ENCODE measurements at regions not wholly inside any gene's neighbourhood (a gene's known extent, or its start where the extent isn't known, plus 50 kb on each side); places are given as distances from the start of the nearest gene placed in this dataset.

- Histone ChIP-seq H3K4me2 (no peak overlapping the region), H3K36me3 (no peaks in the 10 kb centered on the region)
Measured at GRCh38 chr1:47519491-47519890, 81.6 kb downstream of the FOXD2 start.

GRCh38 chr1:47519971-47520370 is 82.1 kb downstream of the FOXD2 start:
- no peak overlapping the region for H3K9ac ChIP-seq
- no peaks in the 10 kb centered on the region for H3K36me3 ChIP-seq
- H3K27me3 ChIP-seq, result peaks cover 0 to 5% (median 0%) of the 10 kb centered on the region in 11 experiments; a peak in 2 of 22 replicates
- peaks cover 0 to 17% (median 14%) of the 10 kb centered on the region in 10 experiments; a peak in 14 of 20 replicates for H3K4me1 ChIP-seq
- H3K4me3 ChIP-seq, result no peak overlapping the region
- no peaks in the 10 kb centered on the region; a peak in 1 of 22 replicates for H4K20me1 ChIP-seq
- H3K27ac ChIP-seq, result no peak overlapping the region
- H3K4me2 ChIP-seq, result no peak overlapping the region
- no peak for TF ChIP-seq Cebpa-rat (IDR thresholded peaks at IDR 0.05)
- peaks cover 0 to 6% (median 0%) of the 10 kb centered on the region in 11 experiments; a peak in 3 of 22 replicates for H3K9me3 ChIP-seq (replicated peaks in 1 of 11)

More at GRCh38 chr1:47519491-47519890, 81.6 kb downstream of the FOXD2 start:
- H3K9ac ChIP-seq, result no peak overlapping the region
- H3K4me1 ChIP-seq, result peaks cover 0 to 17% (median 12%) of the 10 kb centered on the region in 10 experiments; a peak in 14 of 20 replicates
- no peaks in the 10 kb centered on the region; a peak in 1 of 22 replicates for H4K20me1 ChIP-seq
- H3K9me3 ChIP-seq (replicated peaks in 1 of 11), result peaks cover under 1 to 8% (median 3%) of the 10 kb centered on the region in 11 experiments; a peak in 19 of 22 replicates
- H3K27ac ChIP-seq, result no peak overlapping the region
- no peak overlapping the region for H3K4me3 ChIP-seq
- TF ChIP-seq Cebpa-rat (IDR thresholded peaks at IDR 0.05), result no peak
- H3K27me3 ChIP-seq, result peaks cover 0 to 5% (median 0%) of the 10 kb centered on the region in 11 experiments; a peak in 2 of 22 replicates

- Histone ChIP-seq H3K4me2 (no peak overlapping the region), H3K4me1 (peaks cover 0 to 20% (median 14%) of the 10 kb centered on the region in 10 experiments; a peak in 14 of 20 replicates), H3K4me3 (no peak overlapping the region), H3K27me3 (peaks cover 0 to 5% (median 0%) of the 10 kb centered on the region in 11 experiments; a peak in 2 of 22 replicates), H3K9ac (no peak overlapping the region), H3K36me3 (no peaks in the 10 kb centered on the region), H3K9me3 (replicated peaks in 1 of 11) (no peaks in the 10 kb centered on the region), H3K27ac (no peak overlapping the region), H4K20me1 (no peaks in the 10 kb centered on the region; a peak in 2 of 22 replicates)
- TF ChIP-seq Cebpa-rat (IDR thresholded peaks at IDR 0.05), result no peak
Measured at GRCh38 chr1:47521034-47521881, 83.4 kb downstream of the FOXD2 start.

GRCh38 chr1:47522935-47523834 is 85.3 kb downstream of the FOXD2 start:
- Histone ChIP-seq H3K36me3 (no peaks in the 10 kb centered on the region), H3K9me3 (replicated peaks in 1 of 11) (no peaks in the 10 kb centered on the region), H3K27ac (no peak overlapping the region), H3K4me1 (peaks cover 0 to 20% (median 14%) of the 10 kb centered on the region in 10 experiments; a peak in 14 of 20 replicates), H3K4me2 (peak overlapping the region in 10 of 11 experiments; percentile 3 to 45 (median 21); a peak in 14 of 22 replicates), H3K27me3 (peaks cover 0 to 5% (median 0%) of the 10 kb centered on the region in 11 experiments; a peak in 2 of 22 replicates), H4K20me1 (no peaks in the 10 kb centered on the region; a peak in 2 of 22 replicates), H3K4me3 (no peak overlapping the region), H3K9ac (no peak overlapping the region)
- TF ChIP-seq Cebpa-rat (IDR thresholded peaks at IDR 0.05), result no peak

- no peak overlapping the region for H3K9ac ChIP-seq
- peaks cover 0 to 1% (median 0%) of the 10 kb centered on the region in 11 experiments; a peak in 5 of 22 replicates for H3K9me3 ChIP-seq (replicated peaks in 1 of 11)
- H3K4me1 ChIP-seq, result peaks cover 0 to 20% (median 14%) of the 10 kb centered on the region in 10 experiments; a peak in 14 of 20 replicates
- H3K4me3 ChIP-seq, result no peak overlapping the region
- peaks cover 0 to 5% (median 0%) of the 10 kb centered on the region in 11 experiments; a peak in 2 of 22 replicates for H3K27me3 ChIP-seq
- H3K27ac ChIP-seq, result no peak overlapping the region
- no peak for TF ChIP-seq Cebpa-rat (IDR thresholded peaks at IDR 0.05)
- H4K20me1 ChIP-seq, result no peaks in the 10 kb centered on the region; a peak in 2 of 22 replicates
- H3K4me2 ChIP-seq, result peak overlapping the region in 9 of 11 experiments; percentile 3 to 45 (median 24); a peak in 12 of 22 replicates
- no peaks in the 10 kb centered on the region for H3K36me3 ChIP-seq
Measured at GRCh38 chr1:47523835-47524215, 86.0 kb downstream of the FOXD2 start.

- Histone ChIP-seq H4K20me1 (no peaks in the 10 kb centered on the region; a peak in 2 of 22 replicates), H3K27me3 (peaks cover 0 to 5% (median 0%) of the 10 kb centered on the region in 11 experiments; a peak in 2 of 22 replicates), H3K4me2 (peak overlapping the region in 7 of 11 experiments; percentile 3 to 45 (median 24); a peak in 6 of 22 replicates), H3K4me1 (peaks cover 0 to 20% (median 14%) of the 10 kb centered on the region in 10 experiments; a peak in 14 of 20 replicates), H3K27ac (no peak overlapping the region), H3K9ac (no peak overlapping the region), H3K9me3 (replicated peaks in 1 of 11) (peaks cover under 1 to 6% (median 4%) of the 10 kb centered on the region in 11 experiments; a peak in 19 of 22 replicates), H3K4me3 (no peak overlapping the region), H3K36me3 (no peaks in the 10 kb centered on the region)
- no peak for TF ChIP-seq Cebpa-rat (IDR thresholded peaks at IDR 0.05)
Measured at GRCh38 chr1:47524272-47524671, 86.4 kb downstream of the FOXD2 start.

GRCh38 chr1:47527653-47528272 is 89.9 kb downstream of the FOXD2 start:
- no peak overlapping the region for H3K27ac ChIP-seq

More at GRCh38 chr1:47527653-47528272, 89.9 kb downstream of the FOXD2 start:
- no peaks in the 10 kb centered on the region for H3K36me3 ChIP-seq
- H3K4me2 ChIP-seq, result no peak overlapping the region
- TF ChIP-seq Cebpa-rat (IDR thresholded peaks at IDR 0.05), result no peak
- H3K4me3 ChIP-seq, result no peak overlapping the region
- H4K20me1 ChIP-seq, result no peaks in the 10 kb centered on the region; a peak in 1 of 22 replicates
- peaks cover 0 to 10% (median 0%) of the 10 kb centered on the region in 11 experiments; a peak in 5 of 22 replicates for H3K27me3 ChIP-seq
- peaks cover 1 to 21% (median 16%) of the 10 kb centered on the region in 10 experiments; a peak in 17 of 20 replicates for H3K4me1 ChIP-seq
- peaks cover 6 to 11% (median 10%) of the 10 kb centered on the region in 11 experiments; a peak in 19 of 22 replicates for H3K9me3 ChIP-seq (replicated peaks in 1 of 11)
- H3K9ac ChIP-seq, result no peak overlapping the region

All from BLaER1 treated with 17β-estradiol and CSF1 and Interleukin-3, amounts not matched to agents 10 nM and 100 nM (cell line).